ENCODE measurements at regions not wholly inside any gene's neighbourhood (a gene's known extent, or its start where the extent isn't known, plus 50 kb on each side); places are given as distances from the start of the nearest gene placed in this dataset.

- TF ChIP-seq CTCF (IDR thresholded peaks at IDR 0.05) (no peak), RAD21 (conservative IDR thresholded peaks at IDR 0.05 in 1 of 2, IDR thresholded peaks at IDR 0.05 in 1 of 2) (no peak), NPAS2 (CRISPR knock-in tag; IDR thresholded peaks at IDR 0.05; ENCODE audit: borderline replicate concordance) (no peak), POLR2A (IDR thresholded peaks at IDR 0.05; ENCODE audit: low read length) (no peak)
- TF ChIP-seq, protein P1, sequence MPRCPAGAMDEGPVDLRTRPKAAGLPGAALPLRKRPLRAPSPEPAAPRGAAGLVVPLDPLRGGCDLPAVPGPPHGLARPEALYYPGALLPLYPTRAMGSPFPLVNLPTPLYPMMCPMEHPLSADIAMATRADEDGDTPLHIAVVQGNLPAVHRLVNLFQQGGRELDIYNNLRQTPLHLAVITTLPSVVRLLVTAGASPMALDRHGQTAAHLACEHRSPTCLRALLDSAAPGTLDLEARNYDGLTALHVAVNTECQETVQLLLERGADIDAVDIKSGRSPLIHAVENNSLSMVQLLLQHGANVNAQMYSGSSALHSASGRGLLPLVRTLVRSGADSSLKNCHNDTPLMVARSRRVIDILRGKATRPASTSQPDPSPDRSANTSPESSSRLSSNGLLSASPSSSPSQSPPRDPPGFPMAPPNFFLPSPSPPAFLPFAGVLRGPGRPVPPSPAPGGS (IDR thresholded peaks at IDR 0.05) = no peak
Measured at GRCh38 chr18:25729072-25729471, 361.3 kb downstream of the SS18 start.

Data from A549 (cell line).